ENCODE measurements at regions not wholly inside any gene's neighbourhood (a gene's known extent, or its start where the extent isn't known, plus 50 kb on each side); places are given as distances from the start of the nearest gene placed in this dataset.

DNA sequence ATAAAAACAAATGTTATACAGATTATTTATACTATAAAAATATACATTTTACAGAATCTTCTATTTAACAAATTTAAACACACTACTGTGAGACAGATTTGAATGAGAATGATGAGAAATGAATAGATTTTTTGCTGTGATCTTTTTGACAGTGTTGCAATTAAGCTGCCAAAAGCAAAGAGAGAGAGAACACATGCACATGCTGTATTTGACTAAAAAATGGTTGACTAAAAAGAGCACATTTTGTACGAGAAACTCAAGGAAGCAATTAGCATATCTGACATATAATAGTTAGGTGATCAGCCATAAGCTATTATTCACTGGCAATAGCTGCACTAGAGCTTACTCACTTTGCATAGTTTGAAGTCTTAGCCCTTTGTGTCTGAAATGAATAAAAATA, 115.8 kb downstream of the SYT10 start:
- intact Hi-C loops (cut with DNase I), result no loop called here

DNA sequence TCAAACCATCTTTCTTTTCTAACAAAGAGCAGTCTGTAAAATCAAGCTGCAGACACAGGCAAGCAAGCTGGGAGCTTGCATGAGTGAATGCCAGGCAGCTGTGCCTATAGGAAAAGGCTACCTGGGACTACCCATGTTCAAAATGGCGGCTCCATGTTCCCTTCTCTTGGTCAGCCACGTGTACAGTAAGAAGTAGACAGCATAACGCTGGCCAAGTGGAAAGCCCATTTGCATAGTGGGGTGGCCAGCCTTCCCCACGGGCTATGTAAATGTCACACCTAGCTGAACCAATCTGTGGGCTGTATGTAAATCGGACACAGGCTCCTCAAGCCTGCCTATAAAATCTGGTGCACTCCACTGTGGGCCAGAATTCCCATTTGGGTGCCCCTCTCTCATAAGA, 117.1 kb downstream of the SYT10 start:
- intact Hi-C loops (cut with DNase I), result no loop called here
- no peak for DNase-seq

More for the DNA sequence above, 115.8 kb downstream of the SYT10 start:
- no peak for DNase-seq

DNA sequence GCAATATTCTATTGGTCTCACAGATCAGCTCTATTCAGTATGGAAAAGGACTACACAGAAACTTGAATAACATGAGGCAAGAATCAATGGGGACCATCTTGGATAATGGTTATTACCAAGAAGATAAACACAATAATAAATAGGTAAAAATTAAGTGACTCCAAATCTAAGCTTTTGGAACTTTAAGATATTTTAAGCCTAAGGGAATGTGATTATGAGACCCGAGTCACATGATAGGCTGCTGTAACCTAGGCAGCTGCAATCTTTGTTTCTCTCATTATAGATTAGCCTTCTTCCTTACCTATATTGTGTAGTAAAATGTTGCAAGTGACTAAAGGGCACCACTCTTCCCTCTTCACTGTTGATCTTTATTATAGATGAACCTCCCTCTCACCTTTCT, 121.9 kb downstream of the SYT10 start:
- intact Hi-C loops (cut with DNase I), result no loop called here
- DNase-seq, result no peak

DNA sequence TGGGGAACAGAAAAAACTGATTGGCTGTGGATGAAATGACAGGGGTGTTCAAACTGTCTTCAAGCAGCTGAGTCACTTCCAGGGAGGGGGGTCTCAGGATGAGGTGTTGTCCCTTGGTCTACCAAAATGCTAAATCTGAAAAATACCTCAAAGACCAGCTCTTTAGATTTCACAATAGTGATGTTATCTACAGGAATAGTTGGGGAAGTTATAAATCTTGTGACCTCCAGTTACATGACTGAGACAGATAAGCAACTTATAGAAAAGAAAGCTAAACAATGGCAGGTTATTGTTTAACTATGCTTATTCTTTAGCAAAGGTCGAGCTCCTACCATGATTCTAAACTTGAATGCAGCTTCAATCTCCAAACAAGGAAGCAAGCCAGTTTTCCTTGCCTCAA, 125.4 kb downstream of the SYT10 start:
- intact Hi-C loops (cut with DNase I), result no loop called here
- DNase-seq, result no peak

DNA sequence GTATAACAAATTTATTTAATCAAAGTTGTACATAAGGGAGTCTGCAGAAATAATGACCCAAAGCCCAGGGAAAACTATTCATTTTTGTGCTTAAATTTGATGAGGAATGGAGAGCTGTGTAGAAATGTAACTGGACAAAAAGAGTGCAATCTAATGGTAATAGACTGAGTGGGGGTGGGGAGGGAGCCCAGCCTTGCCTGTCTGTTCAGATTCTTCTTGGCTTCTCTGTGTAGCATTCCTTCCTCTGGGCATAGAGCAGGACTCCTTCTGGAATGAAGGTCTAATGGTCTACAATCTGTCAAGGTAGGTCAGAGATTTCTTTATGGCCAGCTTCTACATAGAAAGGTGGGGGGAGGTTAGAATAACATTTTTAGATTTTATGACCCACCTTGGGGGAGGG, 126.1 kb downstream of the SYT10 start:
- no peak for DNase-seq
- intact Hi-C loops (cut with DNase I), result no loop called here

DNA sequence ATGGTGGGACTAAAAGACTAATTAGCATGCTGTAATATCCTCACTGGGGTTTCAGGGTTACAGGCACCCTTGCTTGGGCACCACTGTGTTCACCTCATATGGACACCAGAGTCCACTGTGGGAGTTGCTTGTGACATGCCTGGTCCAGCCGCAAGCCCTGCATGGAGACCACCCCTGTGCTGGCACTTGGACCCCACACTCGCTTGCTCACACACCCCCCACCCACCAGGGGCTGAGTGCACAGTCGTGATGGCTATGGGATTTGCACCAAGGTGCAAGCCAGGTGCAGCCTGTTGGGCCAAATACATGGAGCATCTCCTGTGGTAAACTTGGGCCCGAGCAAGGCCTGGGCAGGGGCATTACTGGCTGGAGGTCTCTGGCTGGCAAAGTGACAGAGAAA, 129.1 kb downstream of the SYT10 start:
- intact Hi-C loops (cut with DNase I), result no loop called here
- peak in 1 of 10 donors; percentile 52 for DNase-seq

DNA sequence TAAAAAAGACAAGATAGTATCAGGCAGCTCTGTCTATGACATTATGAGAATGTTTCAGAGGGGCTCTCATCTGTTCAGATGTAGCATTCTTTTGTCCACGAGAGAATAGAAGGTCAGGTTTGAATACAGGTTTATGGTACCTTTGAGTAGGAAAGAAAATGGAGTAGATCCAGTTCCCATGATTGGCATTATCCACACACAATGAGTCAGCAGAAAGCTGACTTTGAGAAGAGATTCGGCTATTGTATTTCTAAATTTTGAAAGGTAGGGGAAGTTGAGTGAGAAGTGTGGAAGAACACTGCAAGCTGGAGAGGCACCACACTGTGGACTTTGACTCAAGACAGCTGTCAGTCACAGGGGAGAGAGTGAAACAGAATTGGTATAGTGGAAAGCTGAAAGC, 135.4 kb downstream of the SYT10 start:
- intact Hi-C loops (cut with DNase I), result no loop called here
- no peak for DNase-seq

DNA sequence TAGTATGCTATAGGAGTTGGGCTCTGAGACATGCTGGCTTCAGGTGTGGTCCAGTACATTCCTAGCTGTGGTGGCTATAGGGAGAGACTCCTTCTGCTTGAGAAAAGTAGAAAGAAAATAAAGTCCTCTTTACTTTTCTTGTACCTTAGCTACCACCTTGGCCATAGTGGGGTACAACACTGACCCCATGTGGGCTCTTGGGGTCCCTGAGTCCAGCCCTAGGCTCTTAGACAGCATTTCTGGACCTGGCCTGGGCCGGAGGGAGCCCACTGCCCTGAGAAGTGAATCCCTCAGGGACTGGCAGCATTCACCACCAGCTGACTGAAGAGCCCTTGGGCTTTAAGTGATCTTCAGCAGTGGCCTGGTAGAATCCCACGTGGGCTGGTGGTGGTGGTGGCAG, 143.1 kb downstream of the SYT10 start:
- intact Hi-C loops (cut with DNase I), result no loop called here
- no peak for DNase-seq

DNA sequence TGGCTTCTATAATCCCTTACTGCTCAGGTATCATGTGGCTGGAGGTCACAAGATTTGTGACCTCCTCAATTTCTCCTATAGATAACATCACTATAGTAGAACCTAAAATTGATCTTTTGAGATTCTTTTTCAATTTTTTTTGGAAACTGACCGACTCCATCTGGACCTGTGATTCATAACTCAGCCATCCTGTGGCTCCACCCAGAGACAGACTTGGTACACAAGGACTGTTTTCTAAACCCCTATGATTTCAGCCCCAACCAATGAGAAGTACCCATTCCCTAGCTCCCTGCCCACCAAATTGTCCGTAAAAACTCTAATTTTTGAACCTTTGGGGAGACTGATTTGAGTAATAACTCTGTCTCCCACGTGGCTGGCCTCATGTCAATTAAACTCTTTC, 148.9 kb downstream of the SYT10 start:
- no peak for DNase-seq
- intact Hi-C loops (cut with DNase I), result no loop called here

DNA sequence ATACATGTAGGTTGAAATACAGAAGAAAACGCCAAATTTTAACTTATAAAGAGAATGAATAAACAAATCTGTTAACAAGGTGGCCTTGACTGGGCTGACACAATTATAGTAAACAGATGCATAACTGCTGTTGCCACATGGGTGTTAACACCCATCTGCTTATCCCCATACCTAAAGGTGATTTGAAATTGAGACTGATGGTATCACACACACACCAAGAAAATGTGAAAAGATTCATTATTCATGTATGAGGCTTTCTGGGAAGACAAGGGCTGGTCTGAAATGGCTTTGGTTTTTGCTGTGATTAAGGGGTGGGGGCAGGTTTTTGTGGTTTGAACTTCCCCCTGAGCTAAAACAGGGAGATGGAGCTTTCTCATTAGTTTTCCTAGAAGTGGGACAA, 156.6 kb downstream of the SYT10 start:
- intact Hi-C loops (cut with DNase I), result no loop called here

DNA sequence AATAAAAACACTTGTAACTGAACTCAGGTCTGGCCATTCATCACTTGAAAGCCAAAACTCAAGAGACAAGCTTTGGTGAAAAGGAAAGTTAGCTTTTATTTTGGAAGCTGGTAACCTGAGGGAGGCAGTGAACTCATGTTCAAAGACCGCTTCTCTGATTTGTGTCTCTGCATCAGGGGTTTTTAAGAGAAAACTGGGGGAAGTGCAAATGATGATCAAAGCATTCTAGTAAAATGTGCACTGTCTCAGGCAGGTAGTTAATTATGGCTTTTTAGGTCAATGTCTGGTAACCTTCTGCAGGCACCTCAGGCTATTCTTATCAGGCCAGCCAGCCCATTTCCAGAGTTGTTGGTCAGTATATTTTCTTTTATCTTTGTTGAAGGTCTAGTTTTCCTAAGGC, 162.2 kb downstream of the SYT10 start:
- intact Hi-C loops (cut with DNase I), result no loop called here
- DNase-seq, result no peak

More for the DNA sequence above, 156.6 kb downstream of the SYT10 start:
- no peak for DNase-seq

DNA sequence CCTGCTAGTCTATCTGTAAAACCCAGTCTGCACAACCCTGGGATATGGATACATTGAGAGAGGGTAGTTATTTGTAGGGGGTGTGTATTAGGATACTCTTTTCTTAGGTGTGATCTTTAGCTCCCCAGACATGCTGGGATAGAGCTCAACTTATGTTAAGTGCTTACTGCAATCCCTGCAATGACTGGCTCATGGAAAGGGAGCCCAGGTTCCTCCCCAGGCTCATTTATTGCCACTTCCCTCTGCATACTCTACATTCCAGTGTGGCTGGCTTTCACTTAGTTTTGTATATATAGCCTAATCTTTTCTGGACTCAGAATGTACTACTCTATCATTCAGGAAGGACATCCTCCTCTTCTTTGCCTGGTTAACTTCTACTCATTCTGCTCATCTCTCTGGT, 172.0 kb downstream of the SYT10 start:
- intact Hi-C loops (cut with DNase I), result no loop called here
- no peak for DNase-seq

DNA sequence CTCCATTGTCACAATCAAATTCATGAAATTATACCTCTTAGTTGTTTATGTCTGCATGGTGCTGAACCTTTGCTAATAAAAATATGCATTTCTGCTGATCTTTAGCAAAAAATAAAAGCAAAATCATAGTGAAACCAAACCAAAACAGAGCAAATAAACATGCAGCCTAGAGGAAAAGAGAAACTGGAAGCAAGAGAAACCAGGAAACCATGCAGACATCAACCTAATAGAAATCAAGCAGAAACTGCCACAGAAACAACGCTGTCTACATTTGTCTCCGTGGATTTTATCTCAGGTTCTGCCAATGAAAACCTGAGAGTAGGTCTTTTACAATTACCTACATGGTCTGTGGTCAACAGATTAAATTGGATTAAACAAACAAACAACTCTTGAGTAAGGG, 173.7 kb downstream of the SYT10 start:
- DNase-seq, result no peak
- intact Hi-C loops (cut with DNase I), result no loop called here

DNA sequence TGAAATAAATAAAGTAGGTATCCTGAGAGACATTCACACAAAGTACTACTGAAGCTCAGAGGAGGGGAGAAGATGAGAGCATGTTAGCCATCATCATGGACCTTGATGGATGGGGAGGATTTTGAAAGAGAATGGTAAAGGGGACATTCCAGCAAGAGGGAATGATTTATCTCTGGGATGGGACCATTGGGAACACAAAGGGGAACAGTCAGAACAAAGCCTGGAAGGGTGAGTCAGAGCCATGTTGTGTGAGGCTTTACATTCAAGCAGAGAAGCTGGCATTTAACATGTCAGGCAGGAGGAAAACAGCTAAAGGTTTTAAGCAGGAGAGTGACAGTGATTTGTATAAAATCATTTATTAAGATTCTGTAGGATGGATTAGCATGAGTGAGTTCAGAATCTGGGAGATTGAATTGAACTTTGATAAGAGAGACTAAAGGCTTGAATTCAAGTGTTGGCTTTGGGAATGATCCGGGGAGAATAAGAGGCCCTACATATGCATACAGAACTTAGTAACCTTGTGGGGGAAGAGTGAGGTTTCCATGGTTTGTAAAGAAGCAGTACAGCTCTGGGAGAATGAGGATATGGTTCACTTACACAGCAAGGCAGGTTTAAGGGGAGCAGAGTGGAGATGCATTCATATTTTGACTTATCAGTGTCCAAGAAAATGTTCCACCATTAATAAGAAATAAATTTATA, 174.4 kb downstream of the SYT10 start:
- intact Hi-C loops (cut with DNase I), result no loop called here

DNA sequence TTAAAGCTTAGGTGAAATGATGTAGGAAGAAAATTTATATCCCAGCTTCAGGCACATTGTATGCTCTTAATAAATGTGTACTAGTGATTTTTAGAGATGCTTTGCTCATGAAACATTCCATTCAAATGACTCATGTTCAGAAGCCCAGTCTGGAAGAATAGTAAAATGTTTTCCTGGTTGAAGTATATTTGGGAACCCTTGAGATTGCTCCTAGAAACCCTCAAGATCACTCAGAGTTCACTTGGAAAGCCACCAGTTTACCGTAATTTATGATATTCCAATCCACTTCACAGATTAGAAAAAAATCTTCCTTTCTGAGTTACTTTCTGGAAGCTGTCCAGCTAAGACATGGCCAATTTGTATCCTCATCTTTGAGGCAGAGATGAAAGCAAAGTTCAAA, 186.4 kb downstream of the SYT10 start:
- no peak for DNase-seq
- intact Hi-C loops (cut with DNase I), result no loop called here

More for the DNA sequence above, 174.4 kb downstream of the SYT10 start:
- no peak for DNase-seq

DNA sequence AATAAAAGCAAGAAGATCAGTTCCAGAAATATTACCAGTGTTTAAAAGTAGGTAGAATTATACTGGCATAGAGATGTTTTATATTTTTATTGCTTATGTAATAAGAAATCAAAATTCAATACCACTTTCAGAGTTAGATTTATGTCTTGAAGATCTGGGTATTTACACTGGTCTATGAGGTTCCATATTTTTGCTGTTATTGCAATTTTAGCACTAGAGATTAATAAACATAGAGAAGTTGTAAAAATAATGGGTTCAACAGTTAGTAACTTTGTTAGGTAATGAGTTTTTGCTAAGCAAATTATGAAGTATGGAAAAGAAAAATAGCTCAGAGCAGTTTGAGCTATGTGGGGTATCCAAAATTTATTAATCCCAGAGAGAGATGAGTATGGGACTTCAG, 188.1 kb downstream of the SYT10 start:
- no peak for DNase-seq
- intact Hi-C loops (cut with DNase I), result no loop called here

DNA sequence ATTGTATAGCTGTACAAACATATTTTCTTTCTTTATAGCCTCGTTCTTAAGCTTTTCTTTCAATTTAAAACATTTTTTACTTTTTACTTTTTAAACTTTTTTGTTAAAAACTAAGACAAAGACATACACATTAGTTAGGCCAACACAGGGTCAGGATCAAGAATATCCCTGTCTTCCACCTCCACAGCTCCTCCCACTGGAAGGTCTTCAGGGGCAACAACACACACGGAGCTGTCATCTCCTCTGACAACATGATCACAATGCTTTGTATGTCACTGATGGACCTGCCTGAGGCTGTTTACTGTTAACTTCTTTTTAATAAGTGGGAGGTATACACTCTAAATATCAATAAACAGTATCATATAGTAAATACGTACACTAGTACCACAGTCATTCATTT, 191.3 kb downstream of the SYT10 start:
- intact Hi-C loops (cut with DNase I), result no loop called here
- no peak for DNase-seq

DNA sequence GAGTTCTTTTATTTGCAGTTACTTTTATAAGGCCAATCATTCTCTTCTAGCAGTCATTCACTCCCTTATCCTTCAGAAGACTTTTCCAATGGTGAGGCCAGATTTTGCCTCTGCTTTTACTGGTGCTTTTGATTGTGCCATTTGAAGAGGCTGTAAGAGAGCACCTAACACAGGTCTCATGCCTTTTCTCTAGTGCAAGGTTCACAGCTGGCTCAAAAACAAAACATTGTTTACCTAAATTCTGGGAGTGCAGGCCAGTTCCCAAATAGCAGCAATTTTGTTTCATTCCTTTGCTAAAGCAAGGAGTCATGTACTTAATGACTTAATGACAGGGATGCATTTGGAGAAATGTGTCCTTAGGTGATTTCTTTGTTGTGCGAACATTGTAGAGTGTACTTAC, 192.0 kb downstream of the SYT10 start:
- DNase-seq, result no peak
- intact Hi-C loops (cut with DNase I), result no loop called here

DNA sequence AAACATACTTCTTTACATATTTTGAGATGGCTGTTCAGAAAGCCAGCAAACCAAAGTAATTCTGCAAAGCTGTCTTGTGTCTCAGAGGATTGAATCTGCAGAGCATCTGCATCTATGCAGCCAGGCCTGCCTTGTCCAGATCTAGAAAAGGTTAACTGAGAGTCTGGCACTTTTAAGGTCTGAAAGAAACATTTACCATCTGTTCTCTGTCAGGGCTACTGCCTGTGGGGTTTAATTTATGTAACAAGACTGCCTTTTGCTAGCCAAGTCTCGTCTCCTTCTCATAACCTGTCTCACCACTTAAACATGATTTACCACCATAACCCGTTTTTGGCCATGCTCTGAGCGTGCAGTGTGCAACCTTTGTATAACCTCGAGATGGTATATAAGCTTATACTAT, 194.2 kb downstream of the SYT10 start:
- intact Hi-C loops (cut with DNase I), result no loop called here
- no peak for DNase-seq

DNA sequence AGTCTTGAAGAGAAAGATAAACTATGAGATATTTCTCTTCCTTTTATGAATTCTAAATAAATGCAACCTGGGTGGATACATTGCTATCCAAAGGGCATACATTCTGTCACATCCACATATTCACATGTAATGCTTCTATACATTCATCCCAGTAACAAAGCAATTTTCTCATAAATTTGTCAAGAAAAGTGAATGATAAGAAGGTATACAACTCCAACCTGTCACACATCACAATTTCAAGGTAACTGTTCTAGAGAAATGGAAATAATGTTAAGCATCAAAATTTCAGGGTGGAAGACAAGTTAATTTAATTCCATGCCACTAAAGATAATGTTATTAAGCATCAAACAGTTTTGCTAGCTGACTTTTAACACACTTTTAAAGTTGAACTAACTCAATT, 212.9 kb downstream of the SYT10 start:
- intact Hi-C loops (cut with DNase I), result no loop called here
- DNase-seq, result no peak

DNA sequence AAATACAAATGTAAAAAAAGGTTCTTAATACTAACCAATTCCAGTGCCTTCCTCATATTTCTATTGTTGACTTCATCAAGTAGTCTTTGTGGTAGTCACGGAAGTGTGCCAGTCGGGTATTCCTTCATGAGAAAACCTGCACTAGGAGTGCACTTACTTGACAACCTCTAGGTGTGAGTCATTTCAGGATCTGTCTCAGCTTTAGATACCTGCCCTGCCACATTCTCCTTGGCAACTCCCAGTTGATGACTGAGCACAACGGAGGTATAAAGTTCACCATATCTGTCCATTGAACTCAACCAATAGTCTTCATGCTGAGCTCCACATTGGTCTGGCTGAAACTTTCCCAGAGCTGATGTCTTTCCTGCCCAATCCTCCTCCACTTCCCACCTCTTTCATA, 215.7 kb downstream of the SYT10 start:
- intact Hi-C loops (cut with DNase I), result no loop called here
- no peak for DNase-seq

DNA sequence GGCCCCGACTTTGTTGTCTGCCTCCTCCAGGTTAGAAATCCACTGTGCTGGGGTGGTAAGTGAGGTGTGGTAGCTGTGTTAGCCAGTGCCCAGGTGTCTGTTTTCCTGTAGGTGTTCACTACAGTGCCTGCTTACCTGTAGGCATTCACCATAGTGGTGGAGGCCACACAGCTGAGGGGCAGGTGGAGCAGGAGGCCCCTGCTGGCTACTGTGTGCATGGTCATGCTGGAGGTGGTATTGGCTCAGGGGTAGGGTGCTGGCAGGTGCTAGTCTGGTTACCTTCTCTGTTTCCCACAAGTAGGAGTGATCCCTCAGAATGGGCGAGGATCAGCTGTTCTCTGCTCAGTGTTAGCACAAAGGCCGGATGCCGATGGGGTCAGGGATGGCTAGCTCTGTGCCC, 217.3 kb downstream of the SYT10 start:
- intact Hi-C loops (cut with DNase I), result no loop called here
- DNase-seq, result no peak

DNA sequence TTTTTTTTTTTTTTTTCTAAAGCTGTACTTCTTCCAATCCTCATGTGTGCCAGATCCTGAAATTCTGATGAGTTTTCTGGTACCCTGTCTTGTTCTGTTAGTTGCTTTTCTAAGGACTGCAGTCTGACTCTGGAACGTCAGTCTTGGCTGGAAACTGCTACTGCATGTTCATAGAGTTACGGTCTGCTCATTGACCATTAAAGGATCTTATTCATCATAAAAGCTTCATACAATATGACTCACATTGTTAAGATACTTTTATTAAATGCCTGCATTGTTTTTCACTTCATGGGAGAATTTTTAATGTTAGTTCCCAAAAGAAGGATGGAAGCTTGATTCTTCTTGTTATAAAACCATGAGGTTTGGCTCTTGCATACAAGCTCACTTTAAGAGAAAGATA, 233.6 kb downstream of the SYT10 start:
- intact Hi-C loops (cut with DNase I), result no loop called here
- DNase-seq, result no peak

Measured in posterior cingulate gyrus (tissue), 11 donors.